Hypothalamus (tissue), 51 donors: ENCODE measurements at regions not wholly inside any gene's neighbourhood (a gene's known extent, or its start where the extent isn't known, plus 50 kb on each side); places are given as distances from the start of the nearest gene placed in this dataset.
"Not testable (repeated sequence)": the region's sequence is repeated elsewhere in the genome, so short reads cannot be mapped to it uniquely, and the experiment has no call there.

Experiments used
- DNase-seq, 51 donors: peaks; one replicate each; lab custom pipeline; 2025; lab: John Stamatoyannopoulos, UW

- DNase-seq: no peak
These were observed 707.0 kb upstream of the GOLIM4 start for GRCh38 chr3:168802766-168803165.

GRCh38 chr3:168801794-168802193, 706.1 kb upstream of the GOLIM4 start:
- DNase-seq: no peak

GRCh38 chr3:168796339-168796738, 700.6 kb upstream of the GOLIM4 start:
- no peak for DNase-seq

- no peak for DNase-seq
These were observed 698.7 kb upstream of the GOLIM4 start for GRCh38 chr3:168794427-168794826.

GRCh38 chr3:168782193-168782592, 686.5 kb upstream of the GOLIM4 start:
- DNase-seq: no peak

- DNase-seq: not testable (repeated sequence)
These were observed 684.4 kb upstream of the GOLIM4 start for GRCh38 chr3:168779970-168780645.

- DNase-seq: no peak
These were observed 658.0 kb upstream of the GOLIM4 start for GRCh38 chr3:168753724-168754123.

- no peak for DNase-seq
These were observed 656.6 kb upstream of the GOLIM4 start for GRCh38 chr3:168752339-168752738.

- DNase-seq: no peak
These were observed 652.0 kb upstream of the GOLIM4 start for GRCh38 chr3:168747697-168748096.

GRCh38 chr3:168738527-168739325, 643.0 kb upstream of the GOLIM4 start:
- DNase-seq: no peak

- no peak for DNase-seq
These were observed 640.5 kb upstream of the GOLIM4 start for GRCh38 chr3:168736202-168736601.

GRCh38 chr3:168730073-168730472, 634.3 kb upstream of the GOLIM4 start:
- DNase-seq: no peak

- DNase-seq: no peak
These were observed 626.4 kb upstream of the GOLIM4 start for GRCh38 chr3:168722091-168722490.

GRCh38 chr3:168714609-168715240, 619.0 kb upstream of the GOLIM4 start:
- DNase-seq: no peak

GRCh38 chr3:168709073-168709472, 613.3 kb upstream of the GOLIM4 start:
- no peak for DNase-seq

GRCh38 chr3:168707900-168708299, 612.2 kb upstream of the GOLIM4 start:
- no peak for DNase-seq

- DNase-seq: no peak
These were observed 609.7 kb upstream of the GOLIM4 start for GRCh38 chr3:168705412-168705811.

- no peak for DNase-seq
These were observed 600.3 kb upstream of the GOLIM4 start for GRCh38 chr3:168696051-168696450.

- no peak for DNase-seq
These were observed 598.1 kb upstream of the GOLIM4 start for GRCh38 chr3:168693870-168694269.

- no peak for DNase-seq
These were observed 592.5 kb upstream of the GOLIM4 start for GRCh38 chr3:168688267-168688666.

- no peak for DNase-seq
These were observed 588.8 kb upstream of the GOLIM4 start for GRCh38 chr3:168684519-168684918.

- no peak for DNase-seq
These were observed 583.0 kb upstream of the GOLIM4 start for GRCh38 chr3:168678730-168679129.
